ENCODE measurements at regions not wholly inside any gene's neighbourhood (a gene's known extent, or its start where the extent isn't known, plus 50 kb on each side); places are given as distances from the start of the nearest gene placed in this dataset.

DNA sequence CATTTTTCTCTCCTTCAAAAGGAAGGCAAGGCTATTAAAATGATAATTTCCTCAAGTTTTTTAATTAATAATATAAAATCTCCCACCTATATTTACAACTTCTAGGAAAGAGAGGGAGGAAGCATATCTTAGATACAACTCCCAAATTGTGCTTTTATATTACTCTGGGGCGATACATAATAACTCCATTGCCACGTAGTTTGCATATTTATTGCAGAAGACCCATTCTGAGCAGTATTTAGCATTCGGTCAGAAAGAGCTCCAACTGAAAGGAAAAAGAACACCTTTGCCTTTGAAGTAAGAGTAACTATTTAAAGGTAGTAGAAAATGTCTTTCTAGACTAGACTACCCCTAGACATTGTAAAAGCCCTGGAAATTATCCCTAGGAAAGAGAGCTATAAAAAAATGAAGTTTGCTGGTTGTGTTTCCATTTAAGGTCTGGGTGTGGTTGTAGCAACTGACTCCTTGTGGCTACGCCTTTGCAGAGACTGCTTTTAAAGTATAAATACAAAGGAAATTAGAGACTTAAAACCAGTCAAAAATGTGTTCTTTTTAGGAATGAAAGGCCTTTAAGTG is 566.1 kb downstream of the ZNF608 start:
- TF ChIP-seq EZH2 (IDR thresholded peaks at IDR 0.05; ENCODE audit: insufficient read depth, poor library complexity, severe bottlenecking): no peak
- TF ChIP-seq EZH2phosphoT487 (IDR thresholded peaks at IDR 0.05; ENCODE audit: insufficient read depth, low read depth): no peak
